GM12872 (cell line): ENCODE measurements at regions not wholly inside any gene's neighbourhood (a gene's known extent, or its start where the extent isn't known, plus 50 kb on each side); places are given as distances from the start of the nearest gene placed in this dataset.

Experiments used
- CTCF ChIP-seq: IDR thresholded peaks from 3 replicates; pipeline ENCODE4 v1.5.1; 2011; ENCODE audit warnings: low read depth, mild to moderate bottlenecking, low read length, moderate library complexity; ENCODE audit not compliant: insufficient read depth

GRCh38 chr17:77372444-77373298 lies 231.9 kb downstream of the SEC14L1 start:
- no peak for TF ChIP-seq CTCF

GRCh38 chr17:77373299-77374169 lies 232.8 kb downstream of the SEC14L1 start:
- TF ChIP-seq CTCF, result no peak

GRCh38 chr17:77374170-77374936 lies 233.6 kb downstream of the SEC14L1 start:
- TF ChIP-seq CTCF, result peak; percentile 35; the same call in 1 of the 3 replicates

GRCh38 chr17:77375108-77375916 lies 234.5 kb downstream of the SEC14L1 start:
- TF ChIP-seq CTCF, result no peak

- TF ChIP-seq CTCF, result no peak
Measured at GRCh38 chr17:77375917-77376651, 235.3 kb downstream of the SEC14L1 start.
